ENCODE measurements at regions not wholly inside any gene's neighbourhood (a gene's known extent, or its start where the extent isn't known, plus 50 kb on each side); places are given as distances from the start of the nearest gene placed in this dataset.
A peak's percentile ranks its signal among the peaks of the same experiment; 100 is the strongest.

DNA sequence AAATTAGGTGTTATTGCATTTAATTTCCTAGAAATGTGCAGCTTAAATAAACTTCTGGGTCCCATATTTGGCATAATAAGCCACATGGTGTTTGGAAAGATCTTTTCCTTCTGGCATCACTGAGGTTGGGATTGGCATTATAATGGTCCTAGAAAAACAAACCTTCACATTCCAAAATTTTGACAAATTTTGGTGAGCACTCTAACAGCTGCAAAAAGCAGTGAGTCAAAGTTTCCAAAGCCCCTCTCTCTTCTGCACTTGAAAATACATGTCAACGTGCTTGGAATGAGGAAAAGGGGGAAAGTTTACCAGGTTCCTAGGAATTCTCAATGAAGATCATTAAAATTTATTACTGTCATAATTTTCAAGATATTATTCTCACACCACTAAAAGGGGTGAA, 77.8 kb upstream of the STK17B start:
- DNase-seq: no peak

DNA sequence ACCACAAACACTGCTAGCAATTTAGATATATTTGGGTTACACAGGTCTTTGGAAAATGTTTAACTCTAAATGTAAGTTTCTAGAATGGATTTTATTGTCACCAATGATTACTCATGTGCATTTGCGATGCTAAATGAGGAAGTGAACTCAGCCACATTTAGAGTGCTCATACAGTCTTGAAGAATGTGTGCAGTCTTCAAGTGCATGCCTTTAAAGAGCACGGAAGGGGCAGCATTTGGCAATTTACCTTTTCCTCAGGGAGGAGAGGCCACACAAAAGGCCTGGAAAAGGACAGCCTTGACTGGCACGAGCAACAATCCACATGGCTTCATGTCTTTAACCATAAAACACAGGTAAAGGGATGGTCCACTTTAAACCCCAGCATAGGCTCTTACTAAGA, 78.5 kb upstream of the STK17B start:
- DNase-seq: peak; percentile 89

- DNase-seq: no peak
These were observed 79.8 kb upstream of the STK17B start for GRCh38 chr2:196251132-196251531.

GRCh38 chr2:196252408-196253115, 81.2 kb upstream of the STK17B start:
- DNase-seq: no peak

DNA sequence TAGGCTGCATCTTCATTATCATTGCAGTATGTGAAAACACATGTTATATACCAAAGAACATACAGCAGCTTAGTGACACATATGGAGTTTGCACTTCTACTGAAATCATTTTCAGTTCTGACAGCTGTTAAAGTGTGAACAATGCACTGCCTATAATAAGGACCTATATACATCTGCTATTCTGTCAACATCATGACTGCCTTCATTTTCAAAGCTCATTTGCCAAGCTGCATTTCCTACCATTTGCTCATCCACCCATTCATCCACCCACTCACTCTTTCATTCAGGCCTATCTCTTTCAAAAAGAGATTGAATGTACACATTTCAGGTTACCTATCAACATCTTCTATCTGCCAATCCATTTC, 81.7 kb upstream of the STK17B start:
- DNase-seq: no peak

DNA sequence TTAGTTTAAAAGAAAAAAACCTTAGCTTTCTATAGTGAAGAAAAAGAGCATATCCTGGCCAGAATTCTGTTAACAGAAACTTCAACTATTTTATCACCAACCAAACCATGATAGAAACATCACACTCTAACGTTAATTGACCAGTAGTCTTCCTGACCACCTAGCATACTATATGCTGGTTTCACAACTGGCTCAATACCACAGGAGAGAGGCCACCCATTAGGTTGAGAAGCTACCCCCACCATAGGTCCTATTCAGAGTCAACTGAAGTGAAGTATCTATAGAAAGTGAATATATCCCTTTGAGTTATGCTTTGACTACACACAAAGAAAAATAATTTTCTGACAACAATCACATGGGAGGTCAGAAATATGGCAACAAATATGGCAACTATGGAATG, 85.2 kb upstream of the STK17B start:
- DNase-seq: no peak

DNA sequence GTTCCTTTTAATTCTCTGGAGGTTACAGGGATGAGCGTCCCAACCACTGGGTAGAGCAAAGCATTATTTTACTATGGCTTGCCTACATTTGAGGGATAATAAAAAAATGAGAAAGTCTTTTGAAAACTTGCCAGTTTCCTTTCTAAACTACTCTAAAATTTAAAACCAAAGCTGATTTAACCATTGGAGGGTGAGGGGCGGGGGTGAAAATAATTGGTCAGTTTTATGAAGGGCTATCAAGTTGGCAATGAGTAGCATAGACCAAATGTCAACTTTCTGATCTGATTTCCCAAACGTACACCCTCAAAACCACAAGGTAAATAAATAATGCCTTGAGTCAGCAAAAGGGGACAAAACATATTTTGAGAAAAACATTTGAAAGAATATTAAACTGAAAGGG, 85.7 kb upstream of the STK17B start:
- DNase-seq: no peak

- no peak for DNase-seq
These were observed 87.0 kb upstream of the STK17B start for GRCh38 chr2:196258407-196258806.

DNA sequence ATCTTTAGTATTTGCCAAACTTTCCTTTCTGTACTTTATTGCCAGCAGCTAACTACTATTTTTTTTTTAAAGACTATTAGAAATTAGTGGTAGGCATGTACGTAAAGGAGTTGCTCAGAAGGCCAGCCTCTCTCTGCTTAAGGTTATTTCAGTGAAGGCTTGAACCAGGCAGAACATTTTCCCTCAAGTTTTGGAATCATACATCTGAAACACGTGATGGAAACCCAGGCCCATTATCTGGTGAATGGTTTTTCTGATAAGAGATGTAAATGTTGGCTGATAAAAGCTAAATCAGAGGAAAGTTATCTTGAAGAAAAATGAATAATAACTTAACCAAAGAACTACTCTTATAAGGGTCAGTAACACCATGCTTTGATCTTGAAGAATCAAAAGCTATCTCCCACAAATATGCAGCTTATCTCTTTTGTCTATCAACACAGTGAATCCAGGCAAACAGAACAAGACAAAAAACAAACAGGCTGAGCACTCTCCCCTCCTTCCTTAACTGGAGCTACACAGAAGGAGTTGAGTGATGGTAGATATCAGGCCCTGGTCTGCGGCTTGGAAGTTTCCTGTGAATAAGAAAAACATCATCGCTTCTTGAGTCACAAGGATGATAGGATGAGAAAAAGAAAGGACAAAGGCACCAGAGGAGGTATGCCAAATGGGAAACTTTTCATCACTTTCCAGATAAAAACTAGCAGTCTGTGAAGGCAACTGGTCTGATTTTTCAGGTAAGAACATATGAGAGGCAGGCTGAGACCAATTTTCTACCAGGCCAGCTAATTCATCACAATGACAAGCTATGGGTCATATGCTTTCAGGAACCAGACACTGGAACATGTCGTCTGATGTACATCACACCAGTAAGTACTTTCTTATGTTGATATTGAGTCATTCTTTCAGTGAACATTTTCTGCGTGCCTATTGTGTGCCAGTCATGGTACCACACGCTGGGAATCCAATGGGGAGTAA, 88.4 kb upstream of the STK17B start:
- no peak for DNase-seq

- no peak for DNase-seq
These were observed 89.2 kb upstream of the STK17B start for GRCh38 chr2:196260546-196260945.

DNA sequence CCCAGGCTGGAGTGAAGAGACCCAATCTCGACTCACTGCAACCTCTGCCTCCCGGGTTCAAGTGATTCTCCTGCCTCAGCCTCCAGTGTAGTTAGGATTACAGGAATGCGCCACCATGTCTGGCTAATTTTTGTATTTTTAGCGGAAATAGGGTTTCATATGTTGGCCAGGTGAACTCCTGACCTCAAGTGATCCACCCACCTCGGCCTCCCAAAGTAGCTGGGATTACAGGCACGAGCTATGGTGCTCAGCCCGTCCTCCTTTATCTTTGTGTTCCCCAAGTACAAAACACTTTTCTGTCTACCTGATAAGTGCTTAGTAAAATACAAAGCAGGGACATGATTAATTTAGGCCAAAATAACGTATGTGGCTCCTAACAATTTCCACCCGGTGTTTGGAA, 91.2 kb upstream of the STK17B start:
- DNase-seq: no peak

- peak; percentile 82 for DNase-seq
These were observed 91.9 kb upstream of the STK17B start for GRCh38 chr2:196263181-196263747.

DNA sequence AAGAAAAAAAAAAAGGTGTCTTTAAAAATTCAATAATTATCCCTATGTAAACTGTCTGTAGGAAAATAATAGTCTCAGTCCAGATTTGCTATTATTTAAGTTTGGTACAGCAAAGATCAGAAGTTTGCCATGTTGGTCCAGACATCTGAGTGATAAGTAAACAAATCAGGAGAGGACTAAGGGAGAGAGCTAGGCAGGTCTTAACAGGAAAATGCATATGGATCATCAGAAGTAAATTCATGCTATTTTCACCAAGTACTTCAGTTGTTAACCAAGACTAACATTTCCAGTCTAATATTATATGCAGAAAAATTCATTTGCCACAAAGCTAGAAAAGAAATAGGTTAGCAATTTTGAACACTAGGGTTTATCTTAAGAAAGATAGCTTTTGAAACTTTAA, 95.0 kb upstream of the STK17B start:
- no peak for DNase-seq

DNA sequence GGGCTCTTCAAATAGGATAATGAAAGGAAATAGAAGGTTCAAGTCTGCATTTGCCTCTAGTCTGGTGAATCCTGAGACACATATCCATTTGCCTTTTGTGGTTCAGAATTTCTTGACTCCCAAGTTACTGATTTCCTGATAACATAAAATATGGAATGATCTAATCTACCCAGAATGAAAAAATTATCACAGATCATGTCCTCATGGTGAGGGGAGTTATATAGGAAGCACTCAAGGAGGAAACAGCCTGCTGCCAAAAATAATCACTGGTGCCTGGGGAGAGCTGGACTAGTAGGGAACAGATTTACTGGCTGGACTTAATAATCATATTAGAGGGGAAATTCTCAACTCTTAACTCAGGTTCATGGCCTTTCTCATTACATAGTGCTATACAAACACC, 95.5 kb upstream of the STK17B start:
- no peak for DNase-seq

DNA sequence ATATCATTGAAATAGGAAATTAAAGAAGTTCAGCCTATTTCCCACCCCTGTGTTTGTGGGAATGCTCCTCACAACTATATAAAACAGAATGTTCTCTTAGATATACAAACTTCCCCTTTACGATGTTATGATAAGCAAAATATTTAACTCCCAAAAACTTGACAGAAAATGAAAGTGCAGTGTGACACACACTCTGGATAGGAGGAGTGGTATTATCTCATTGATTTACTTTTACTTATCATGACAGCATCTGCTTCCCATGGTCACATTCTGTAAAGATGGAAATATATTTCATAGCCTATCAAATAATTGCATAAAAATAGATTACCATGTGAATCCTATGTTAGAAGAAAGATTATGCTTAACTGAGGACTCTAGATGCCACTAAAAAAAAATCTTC, 96.6 kb upstream of the STK17B start:
- peak; percentile 31 for DNase-seq

GRCh38 chr2:196268538-196269338, 97.4 kb upstream of the STK17B start:
- DNase-seq: peak; percentile 90

DNA sequence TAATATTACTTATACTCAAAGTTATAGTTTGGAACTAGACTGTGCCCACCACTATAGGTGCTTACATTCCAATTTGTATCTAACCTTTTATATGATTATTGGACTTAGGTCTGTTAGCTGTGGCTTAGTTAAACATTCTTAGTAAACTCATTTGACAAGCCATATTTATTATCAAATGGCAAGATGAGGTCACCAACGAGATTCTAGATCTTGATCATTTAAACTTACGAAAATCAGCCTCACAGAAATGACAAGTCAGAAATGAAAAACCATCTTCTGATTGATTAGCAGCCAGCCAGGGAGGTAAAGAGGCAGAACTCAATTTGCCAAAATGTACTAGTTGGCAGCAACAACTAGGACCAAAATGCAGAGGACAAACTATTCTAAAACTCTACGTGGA, 100.4 kb upstream of the STK17B start:
- no peak for DNase-seq

DNA sequence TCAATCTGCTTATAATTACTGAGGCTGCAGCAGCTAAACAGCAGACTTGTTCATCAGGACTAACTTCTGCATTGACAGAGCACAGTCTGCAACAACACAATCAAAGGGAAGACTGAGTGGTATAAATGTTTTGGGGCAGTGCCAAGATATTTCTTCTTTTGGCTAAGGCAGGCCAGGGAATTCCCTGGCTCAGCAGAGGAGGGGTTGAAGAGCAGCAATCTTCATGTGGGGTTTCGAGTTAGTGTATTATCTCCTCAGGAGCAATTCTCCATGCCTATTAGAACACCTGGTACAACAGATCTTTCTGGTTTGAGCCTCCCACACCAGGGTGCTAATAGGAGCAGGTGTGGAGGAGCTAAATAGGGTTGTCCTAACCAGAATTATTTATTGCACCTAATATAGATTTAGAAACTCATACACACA, 103.0 kb upstream of the STK17B start:
- no peak for DNase-seq

DNA sequence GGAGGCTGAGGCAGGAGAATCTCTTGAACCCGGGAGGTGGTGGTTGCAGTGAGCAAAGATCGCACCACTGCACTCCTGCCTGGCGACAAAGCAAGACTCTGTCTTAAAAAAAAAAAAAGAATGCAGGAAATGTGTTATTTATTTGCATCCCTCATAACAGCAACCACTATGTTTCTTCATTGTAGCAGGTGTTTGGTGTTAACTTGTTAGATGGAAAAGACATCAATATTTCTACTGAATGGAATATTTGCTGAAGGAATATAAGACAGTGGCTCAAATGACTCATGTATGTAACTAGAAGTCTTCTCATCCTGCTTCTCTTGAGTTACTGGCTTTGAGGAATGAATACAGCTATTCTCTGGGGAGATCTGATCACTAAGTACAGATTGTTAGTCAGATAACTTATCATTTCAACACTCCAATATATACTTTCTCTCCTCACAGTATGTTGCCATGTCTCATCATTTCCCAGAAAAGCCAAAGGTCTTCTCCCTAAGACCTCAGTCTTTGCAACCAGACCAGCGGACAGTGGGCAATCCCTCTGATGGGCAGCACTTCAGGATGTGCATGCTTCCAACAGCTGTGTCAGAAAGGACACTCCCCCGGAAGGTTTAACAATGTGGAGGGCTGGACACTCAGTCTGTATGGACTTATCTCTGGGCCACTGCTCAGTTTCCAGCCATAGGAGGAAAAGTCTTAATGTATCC, 104.4 kb upstream of the STK17B start:
- DNase-seq: no peak

DNA sequence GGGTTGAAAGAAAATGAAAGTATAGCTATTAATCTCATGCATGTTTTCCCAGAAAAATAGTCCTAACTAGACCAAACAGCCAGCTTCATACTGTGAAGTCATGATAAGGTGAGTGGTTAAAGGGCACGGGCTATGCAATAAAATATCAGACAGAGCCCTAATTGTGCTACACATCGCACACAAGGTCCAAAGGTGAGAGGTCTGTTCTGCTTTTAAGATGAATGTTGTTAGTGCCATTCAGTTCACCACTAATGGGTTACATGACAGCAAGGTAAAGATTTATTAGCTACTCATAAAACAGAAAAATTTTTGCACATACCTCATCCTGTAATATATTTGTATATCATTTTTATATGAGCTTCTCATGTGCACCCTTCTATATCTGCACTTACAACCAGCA, 105.0 kb upstream of the STK17B start:
- DNase-seq: no peak

DNA sequence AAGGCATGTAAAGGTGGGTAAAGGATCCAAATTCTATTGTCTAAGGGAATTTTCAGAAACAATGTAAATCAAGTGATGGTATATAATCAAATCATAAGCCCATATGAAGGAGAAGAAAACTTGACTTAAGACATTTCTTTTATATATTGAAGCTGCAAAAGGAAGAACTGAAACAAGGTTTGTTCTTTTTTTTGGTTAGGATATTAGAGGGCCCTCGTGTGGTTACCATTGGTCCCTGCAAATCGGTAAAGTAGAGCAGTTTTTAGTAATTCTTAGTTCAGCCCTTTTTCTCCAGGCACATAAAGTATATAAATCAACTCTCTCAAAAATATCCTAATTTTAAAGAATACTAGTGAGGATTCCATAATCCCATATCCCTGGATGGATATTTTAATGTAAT, 105.6 kb upstream of the STK17B start:
- peak; percentile 67 for DNase-seq

GRCh38 chr2:196278491-196278911, 107.1 kb upstream of the STK17B start:
- DNase-seq: no peak
